ENCODE measurements at regions not wholly inside any gene's neighbourhood (a gene's known extent, or its start where the extent isn't known, plus 50 kb on each side); places are given as distances from the start of the nearest gene placed in this dataset.

GRCh38 chr6:105628156-105628860 is 225.4 kb upstream of the PREP start:
- DNase-seq = no peak

- DNase-seq = no peak
Measured at GRCh38 chr6:105626295-105627158, 223.6 kb upstream of the PREP start.

DNA sequence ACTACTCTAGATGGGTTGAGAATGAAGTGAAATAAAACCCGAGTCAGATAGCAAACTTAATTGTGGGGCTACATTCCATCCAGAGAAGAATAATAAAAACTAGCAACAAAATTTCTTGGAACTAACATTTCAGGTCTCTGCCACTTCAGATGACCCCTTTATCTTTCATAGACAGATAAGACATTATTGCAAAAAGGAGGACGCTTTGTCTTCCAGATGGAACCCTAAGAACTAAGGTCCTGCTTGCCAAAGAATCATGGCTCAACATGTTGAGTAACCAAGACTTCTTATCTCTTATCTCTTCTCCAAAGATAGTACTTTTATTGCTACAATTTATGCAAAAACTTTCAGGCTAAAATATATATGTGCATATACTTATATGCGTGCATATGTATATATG is 221.1 kb upstream of the PREP start:
- no peak for DNase-seq

- DNase-seq = no peak
Measured at GRCh38 chr6:105622226-105622625, 219.3 kb upstream of the PREP start.

GRCh38 chr6:105621564-105622175 is 218.8 kb upstream of the PREP start:
- DNase-seq = no peak

DNA sequence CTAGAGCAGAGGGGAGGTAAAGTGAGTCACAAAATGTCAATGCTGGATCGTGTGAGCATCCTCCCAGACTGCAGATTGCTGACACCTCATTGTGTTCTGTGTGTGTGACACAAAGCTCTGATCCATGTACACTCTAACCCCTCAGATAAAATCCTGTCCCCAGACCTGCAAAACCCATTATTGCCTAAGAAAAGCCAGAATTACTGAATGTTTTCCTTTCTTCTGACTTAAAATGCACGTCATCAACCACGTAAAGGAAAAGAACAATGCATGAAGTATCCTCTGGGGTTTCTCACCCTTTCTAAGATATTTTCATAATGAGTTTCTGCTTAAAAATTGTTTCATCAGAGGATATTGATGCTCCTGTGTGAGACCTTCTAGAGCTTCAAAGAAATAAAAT is 218.0 kb upstream of the PREP start:
- no peak for DNase-seq

DNA sequence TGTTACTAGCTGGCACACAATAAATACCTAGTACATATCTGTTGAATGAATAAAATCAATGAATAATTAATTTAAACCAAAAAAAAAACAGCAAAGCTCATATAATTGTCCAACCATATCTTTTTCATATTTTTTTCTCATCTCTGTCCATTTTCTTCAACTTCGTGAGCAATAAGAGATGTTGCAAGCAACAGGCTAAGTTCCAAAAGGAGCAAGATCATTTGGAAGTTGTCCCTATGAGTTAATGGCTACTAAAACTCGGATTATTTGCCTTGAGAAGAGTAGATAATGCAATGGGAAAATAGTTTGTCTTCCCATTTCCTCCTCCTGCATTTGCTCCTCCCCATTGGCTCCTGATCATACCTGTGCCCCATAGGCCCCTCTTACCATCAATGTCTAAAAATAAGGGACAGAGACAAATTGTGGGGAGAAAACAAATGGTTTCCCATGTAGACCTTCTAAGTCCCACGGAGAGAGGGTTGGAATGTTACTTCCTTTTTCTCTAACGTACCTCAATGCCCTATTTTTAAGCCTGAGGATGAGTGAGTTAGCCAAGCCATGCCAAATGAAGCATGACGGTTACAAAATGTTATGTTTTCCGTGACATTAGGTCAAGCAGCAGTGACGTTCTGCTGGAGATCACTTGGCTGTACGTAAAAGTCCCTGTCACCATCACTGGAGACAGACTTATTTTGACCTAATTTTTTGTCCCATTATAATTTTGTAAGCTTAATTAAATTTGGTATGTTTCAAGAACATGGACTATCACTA is 217.3 kb upstream of the PREP start:
- no peak for DNase-seq

- no peak for DNase-seq
Measured at GRCh38 chr6:105618247-105618646, 215.4 kb upstream of the PREP start.

- DNase-seq = no peak
Measured at GRCh38 chr6:105616521-105616920, 213.6 kb upstream of the PREP start.

DNA sequence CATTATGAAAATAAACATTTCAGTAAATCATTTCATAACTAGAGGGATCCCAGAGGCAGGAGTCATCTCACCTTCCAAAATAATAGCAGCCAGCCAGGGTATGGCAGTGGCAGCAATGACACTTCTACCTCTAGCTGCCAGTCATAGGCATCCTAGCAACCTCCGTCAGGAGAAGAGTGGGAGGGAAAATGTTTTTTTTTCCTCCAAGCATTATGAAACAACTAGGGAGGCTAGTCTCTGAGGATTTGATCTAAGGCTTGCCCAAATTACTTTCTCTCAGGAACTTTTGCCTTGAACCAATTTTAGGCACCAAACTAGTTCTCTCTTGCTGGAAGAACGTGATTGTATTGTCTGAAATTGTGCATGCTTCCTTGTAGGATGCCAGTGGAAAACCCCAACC is 208.7 kb upstream of the PREP start:
- no peak for DNase-seq

DNA sequence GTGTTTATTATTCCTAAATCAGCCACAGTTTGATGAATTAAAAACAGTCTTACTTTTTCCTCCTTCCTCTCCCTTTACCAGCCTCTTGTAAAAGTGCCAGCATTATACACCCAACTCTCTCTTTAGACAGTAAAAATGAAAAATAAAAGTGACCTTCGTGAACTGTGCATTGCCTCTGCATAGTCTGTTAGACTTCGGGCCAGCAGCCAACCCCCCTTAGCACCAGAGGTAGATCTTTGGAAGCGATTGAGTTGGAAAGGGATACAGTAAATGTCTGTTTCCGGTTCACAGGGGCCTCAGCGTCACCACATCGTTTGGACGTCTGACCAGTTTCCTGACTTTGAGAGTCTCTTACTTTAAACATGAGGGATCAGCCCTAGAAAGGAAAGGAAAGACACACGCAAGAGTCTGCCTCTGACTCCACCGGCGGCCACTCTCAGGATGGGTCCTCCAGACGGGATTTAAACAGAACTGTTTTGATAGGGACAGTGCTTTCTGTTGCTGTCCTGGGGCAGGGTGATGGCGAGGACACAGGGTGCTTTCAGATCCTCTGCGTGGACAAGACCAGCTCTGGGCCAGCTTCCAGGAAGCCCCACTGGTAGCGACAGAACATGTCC is 206.6 kb upstream of the PREP start:
- no peak for DNase-seq

- no peak for DNase-seq
Measured at GRCh38 chr6:105608711-105609374, 206.0 kb upstream of the PREP start.

DNA sequence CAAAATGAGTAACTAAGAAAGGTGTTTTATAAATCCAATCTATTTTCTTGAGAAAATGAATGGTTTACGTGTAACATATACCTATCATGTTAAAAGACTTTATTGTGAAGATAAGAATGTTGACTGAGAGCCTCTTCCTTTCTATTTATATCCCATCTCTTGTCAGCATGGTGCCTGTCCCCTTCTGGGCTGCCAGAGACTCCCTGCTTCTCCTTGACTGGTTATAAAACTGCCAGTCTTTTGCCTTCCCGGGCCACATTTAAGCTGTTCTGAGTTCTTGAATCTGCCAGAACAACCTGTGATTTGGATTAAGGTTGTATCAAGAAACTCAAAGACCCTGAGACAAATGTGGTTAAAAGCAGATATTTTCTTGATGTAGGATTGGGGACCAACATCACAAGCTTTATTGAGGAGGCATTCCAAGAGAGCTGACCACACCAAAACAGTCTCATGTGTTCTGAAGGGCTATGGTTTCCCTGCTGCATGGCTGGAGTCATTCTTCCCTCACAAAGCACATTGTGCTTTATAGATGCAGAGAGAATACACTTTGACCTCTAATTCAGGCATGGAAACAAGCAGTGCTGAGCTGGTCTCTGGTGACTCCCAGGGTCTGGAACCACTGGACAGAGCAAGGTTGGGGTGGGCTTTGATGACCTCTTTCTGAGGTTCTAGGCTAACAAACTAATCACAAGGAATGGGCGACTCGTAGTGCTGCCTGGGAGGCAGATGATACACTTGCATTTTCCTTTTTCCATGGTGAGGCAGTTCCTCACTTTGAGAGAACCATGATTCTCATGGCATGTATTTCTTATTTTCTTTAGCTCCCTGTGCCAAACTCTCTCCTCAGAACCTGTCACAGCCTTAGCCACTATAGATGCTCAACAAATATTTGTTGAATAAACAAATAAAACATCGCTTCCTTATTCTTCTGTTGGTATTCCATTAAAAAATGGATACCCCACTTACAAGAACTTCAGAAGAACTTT is 205.0 kb upstream of the PREP start:
- no peak for DNase-seq

GRCh38 chr6:105606831-105607463 is 204.1 kb upstream of the PREP start:
- DNase-seq = no peak

GRCh38 chr6:105604587-105604884 is 201.7 kb upstream of the PREP start:
- DNase-seq = no peak

DNA sequence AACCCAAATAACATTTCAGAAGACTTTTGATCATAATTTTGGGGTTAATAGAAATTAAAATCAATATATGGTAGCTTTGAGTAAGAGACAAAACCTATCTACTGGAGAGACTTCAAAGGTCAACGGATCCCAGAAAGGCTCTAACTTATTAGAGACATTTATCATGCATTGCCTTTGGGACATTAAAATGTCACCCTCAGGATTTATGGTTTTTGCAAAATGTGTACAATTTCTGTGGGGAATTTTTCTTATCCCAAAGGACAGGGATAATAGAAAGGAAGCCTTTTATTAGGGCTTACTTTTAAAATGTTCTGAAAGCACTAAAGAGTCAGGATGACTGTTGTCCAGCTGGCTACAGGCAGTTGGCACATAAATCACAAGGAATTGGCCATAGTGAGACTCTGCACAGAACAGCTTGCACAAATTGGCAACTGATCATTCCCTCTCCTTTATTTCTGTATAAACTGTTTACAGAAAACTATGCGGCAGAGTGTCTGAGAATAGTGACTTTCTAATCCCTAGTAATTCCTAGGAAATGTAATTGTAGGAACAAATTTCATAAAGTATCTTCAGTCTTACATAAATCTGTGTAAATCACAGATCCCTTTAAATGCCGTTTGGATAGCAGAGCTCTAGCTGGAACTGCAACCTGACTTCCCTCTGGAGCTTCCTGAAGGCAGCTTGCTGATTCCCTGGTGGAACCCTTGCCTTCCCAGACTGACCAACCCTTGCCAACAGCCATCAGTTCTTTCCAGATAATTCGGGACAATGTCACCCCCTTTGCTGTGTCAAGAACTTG is 201.1 kb upstream of the PREP start:
- DNase-seq = no peak

DNA sequence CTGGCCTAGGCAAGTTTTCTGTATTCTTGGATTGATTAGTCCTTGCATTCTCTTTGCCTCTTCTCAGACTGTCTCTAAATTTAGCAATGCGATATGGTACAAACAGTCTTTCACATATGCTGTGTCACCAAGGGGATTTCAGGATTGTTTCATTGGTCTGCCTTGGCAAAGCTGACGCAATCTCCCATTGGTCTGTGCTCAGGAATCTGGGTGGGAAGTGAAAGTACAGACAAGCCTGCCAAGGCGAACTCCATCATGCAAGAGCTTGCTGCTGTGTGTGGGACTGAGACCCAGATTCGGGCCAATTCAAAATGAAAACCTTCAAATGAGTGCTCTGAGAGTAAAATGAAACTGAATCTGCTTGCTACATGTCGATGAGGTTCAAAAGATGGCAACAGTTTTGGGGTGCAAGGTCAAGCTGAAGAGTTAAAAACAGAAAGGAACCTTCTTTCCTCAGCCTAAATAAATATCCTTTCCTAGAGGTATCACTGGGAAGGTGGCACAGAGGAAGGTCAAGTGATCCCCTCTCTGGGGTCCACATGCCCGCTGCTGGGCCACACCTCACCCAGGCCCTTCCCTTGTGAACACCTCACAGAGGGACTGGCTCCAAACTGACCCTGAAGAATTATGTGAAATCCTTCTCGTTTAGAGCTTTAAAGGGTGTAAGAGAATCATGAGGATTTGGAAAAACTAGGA is 198.8 kb upstream of the PREP start:
- no peak for DNase-seq

GRCh38 chr6:105600336-105601260 is 197.7 kb upstream of the PREP start:
- DNase-seq = no peak

Data from NCI-H1105 (cell line).